ENCODE measurements at regions not wholly inside any gene's neighbourhood (a gene's known extent, or its start where the extent isn't known, plus 50 kb on each side); places are given as distances from the start of the nearest gene placed in this dataset.
"Not testable (repeated sequence)": the region's sequence is repeated elsewhere in the genome, so short reads cannot be mapped to it uniquely, and the experiment has no call there.

DNA sequence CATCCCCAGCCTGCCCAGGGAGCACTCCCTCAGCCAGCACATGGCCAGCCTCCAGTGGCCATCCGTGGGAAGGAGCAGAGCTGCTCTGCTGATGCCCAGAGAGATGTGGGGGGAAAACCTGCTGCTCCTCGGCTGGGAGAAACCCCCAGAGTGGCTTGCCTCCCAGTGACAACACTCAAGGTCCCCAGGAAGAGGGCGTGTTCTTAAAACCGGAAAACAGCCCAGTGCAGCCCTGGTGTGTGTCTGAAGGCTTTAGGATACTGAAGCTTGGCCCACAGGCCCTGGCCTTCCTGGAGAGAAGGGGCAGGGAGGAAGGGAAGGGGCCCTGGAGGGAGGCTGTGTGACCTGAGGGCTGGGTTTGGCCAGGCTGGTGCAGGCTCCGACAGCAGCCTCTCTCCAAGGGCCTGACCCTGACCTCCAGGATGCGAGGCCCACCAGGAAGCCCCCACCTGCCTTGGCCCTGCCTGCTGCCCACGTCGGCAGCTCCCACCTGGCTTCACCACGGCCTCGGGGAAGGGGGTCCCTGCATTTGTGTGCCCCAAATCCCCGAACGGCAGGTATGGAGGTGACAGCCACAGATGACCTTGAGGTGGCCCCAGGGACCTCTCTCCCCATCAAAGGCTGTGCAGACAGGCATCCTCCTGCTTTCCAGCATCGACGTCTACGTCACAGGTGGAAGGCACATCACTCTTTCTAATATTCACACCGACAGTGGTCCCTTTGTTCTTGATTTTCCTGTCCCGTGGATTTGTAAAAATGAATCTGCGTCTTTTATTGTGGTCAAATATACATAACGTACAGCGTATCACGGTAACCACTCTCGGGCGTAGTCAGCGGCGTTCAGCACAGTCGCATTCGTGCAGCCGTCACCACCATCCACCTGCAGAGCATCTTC is 190.0 kb upstream of the C14orf180 start:
- peak; percentile 86 for DNase-seq

DNA sequence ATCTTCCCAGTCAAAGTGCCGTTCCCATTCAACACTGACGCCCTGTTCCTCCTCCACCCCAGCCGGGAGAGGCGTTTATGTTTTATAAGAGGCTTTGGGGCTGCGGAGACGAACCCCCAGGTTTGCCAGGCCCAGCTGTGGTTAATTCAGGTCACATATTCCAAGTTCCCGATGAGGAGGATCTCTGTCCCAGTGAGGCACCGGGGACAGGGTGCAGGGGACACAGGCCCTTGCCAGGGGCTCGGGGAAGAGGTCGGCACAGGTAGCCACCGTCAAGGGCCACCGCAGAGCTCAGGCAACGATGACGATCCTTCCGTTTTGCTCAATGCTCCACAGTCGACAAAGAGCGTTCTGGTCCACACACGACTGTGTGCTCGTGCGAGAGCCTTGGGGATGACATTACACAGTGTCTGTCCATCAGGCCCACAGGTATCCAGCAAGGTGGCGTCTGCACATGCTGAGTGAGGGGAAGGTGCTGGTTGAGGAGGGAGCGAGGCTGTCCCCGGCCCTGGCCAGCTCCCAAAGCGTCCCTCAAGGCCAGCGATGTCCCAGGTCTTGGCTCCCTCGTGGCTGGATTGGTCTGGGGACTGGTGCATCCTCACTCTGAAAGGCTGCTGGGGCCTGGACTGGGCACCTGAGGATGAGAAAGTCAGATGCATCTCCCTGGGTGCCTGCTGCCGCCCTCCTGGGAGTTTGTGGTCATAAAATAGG is 189.2 kb upstream of the C14orf180 start:
- no peak for DNase-seq

DNA sequence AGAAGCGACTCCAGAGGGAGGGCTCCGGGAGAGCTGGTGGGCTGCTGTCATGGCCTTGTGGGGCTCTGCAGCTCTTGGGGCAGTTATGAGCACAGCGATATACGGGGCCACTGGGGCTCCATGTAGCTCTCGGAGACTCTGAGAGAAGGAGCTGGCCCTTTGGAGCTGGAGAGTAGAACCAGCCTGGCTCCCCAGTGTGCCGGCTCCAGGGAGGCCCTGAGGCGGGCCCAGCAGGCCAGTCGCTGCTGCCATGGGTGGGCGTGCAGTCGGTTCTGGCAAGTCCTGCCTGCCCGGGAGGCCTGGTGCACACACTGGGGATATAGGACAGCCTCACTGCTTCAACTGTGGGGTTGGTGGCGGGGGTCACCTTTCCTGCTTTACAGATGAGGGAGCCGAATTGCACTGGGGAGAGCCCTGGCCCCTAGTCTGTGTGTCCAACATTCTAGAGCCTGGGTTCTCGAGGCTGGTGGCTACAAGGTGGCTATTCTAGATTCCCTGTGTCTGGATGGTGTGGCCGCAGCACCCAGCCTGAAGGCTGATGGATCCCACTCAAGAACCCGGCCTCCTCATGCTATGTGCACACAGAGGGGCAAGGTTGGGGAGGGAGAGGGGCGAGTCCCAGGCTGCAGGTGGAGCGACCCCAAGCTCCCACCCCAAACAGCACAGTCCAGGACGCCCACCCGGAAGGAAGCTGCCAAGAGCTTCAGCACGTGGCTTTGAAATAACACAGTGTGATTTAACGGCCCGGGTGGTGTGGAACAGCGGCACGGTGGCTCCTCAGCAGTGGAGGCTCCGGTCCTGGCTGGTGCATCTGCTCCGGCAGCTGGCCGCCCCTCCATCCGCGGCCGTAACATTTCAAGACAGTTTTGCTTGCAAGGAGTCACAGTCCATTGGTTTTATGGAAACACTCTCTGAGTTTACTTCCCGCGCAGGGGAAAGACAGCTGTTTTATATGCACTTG is 188.3 kb upstream of the C14orf180 start:
- no peak for DNase-seq

DNA sequence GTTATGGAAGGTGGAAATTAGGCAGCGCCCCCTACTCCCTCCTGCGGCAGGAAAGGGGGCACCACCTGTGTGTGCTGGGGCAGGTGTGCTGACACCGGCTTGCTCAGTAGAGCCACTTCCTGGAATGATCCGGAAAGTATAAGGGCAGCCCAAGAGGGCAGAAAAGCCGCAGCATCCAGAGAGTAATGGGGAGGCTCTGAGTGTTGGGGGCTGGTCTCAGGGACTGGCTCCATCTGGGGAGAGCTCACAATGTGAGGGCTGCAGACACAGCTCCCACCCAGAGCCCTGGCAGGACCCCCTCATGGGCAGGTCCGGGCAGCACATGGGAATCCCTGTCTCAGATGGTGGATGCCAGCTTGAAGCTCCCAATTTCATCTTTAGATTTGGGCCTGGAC is 187.6 kb upstream of the C14orf180 start:
- DNase-seq, result no peak

DNA sequence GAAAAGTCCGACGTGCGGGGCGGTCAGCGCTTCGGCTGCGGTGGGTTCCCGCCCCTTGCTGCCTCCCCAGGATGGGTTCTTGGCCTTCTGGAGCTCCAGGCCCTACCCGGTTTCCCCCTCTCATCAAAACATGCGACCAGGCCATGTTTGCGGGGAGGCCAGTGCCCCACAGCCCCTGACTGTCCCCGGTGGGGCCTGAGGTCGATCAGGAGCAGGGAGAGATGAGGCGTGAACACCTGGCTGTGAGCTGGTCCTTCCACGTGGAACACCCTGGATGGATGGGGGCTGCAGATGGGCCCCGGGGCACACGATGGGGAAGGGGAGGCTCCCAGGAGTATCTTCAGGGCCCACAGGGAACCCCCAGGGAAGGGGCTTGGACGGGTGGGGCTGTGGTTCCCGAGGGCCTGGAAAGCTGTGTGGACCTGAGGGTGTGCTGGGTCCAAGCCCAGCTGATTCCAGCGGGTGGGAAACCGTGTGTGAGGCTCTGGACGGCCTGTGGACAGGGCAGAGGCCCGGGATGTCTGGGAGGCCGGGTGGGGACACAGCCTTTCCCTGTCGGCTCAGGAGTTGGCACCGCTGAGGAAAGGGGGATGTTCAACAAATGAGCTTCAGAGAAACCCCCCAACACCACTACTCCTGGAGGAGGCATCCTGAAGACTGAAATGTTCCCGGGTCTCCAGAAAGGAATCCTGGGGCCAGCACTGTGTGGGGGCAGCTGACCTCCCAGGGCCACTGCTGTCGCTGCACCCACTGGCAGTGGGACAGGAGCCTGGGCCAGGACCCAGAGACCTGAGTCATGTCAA is 187.0 kb upstream of the C14orf180 start:
- no peak for DNase-seq

DNA sequence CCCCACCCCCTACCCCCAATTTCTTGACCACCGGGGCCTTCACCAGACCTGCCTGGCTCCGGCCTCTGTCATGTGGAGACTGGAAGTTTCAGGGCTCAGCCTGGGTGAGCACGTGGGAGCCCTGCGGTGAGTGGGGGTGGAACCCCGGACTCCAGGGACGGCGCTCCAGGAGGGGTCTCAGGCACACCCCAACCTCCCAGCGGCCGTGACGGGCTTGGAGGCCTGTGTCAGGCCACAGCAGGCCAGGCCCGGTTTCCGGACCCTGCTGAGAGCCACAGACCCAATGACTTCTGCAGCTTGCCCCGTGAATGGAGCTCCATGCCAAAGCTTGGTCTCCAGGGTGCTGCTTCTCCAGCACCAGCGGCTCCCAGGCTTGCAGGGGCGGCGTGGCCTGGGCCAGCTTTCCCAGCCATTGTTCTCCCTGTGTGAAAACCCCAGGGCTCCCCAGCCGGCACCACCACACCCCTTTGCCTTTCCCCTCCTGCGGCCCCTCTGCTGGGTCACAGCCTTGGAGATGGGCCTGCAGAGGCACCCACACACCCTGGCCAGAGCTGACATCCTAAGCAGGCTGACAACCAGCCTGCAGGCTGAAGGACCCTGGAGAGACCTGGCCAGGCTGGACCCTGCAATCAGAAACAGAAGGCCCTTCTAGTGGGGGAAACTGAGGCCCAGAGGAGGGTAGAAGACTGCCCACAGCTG is 186.2 kb upstream of the C14orf180 start:
- DNase-seq, result no peak

DNA sequence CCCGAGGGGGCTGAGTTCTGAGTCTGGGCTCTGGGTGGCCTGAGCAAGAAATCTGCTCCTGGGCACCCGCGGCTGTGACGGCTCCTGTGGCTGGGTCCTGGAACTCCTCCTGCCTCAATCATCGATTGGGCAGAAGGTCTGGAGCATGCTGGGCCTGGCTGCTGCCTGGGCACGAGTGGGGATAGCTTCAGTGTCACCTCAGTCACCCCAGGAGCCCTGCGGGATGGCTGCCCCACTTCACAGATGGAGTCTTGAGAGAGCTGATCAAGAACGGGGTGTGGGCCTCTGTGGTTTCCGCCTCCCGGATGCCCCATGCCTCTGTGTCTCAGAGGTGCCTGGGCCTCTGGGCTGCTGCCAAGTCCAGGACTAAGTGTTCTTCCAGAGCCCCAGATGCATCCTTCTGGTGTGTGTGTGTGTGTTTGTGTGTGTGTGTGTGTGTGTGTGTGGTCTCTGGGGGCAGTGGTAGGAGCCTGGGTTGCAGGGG is 185.6 kb upstream of the C14orf180 start:
- peak; percentile 87 for DNase-seq

DNA sequence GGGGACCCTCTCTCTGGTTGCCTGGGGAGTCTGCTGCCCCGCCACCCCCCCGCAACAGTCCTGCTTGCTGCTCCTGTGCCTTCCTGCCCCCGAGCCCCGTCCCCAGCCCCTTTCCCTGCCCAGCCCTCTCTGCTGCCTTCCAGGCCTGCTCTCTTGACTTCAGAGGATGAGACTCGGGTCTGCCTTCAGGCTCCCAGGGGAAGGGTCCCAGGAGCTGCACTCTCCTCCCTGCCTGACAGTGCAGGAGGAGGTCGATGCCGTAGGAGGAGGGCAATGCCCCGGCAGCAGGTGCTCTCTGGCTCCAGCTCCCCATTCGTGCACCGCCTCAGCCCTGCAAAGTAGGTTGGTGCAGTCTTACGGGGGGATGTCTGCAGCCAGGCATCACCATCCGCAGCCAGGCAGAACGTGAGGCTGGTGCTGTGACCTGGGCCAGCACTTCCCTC is 185.1 kb upstream of the C14orf180 start:
- DNase-seq, result no peak

DNA sequence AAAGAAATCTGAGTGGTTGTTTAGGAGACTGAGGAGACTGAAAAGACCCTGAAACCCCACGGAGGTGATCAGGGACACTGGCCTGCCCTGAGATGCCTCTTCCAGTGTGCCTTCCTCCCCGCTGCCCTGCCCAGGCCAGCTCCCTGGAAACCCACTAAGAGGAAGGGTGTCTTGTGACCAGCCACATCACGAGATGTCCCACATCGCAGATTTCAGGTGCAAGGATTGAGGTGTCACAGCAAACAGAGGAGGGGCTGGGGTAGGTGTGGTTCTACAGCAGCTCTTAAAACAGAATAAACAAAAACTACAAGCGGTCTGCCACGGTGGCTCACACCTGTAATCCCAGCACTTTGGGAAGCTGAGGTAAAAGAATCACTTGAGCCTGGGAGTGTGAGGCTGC is 184.3 kb upstream of the C14orf180 start:
- no peak for DNase-seq

DNA sequence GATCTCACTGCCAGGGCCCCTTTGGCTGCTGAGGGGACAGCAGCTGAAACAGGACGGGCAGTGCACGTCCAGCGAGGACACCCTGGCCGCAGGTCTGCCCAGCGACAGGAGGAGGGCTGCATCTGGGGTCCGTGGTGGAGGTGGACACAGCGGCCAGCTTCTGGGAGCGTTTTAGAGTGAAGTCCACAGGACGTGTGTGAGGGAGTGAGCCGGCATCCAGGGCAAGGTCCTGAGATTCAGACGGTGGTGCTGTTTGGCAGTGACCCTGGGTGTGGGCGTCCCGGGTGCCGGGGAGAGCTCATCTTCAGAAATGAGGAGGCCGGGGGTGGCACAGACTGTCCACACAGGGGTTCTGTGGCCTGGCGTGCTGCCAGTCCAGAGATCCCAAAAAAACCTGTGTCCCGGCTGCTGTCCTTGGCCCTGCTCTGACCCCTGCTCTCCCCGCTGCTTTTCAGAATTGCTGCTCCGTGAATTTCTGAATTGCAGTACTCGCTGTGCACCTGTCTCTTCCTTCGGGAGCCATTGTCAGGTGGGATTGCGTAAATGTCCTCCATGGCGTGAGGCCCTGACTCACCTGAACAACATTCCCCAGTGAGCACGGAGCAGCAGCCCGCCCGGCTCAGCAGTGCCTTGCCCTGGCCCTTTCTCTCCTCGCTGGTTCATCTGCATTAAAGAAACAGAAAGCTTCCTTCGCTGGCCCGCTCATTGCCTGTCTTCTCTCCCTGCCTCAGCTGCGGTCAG is 183.5 kb upstream of the C14orf180 start:
- DNase-seq, result no peak

DNA sequence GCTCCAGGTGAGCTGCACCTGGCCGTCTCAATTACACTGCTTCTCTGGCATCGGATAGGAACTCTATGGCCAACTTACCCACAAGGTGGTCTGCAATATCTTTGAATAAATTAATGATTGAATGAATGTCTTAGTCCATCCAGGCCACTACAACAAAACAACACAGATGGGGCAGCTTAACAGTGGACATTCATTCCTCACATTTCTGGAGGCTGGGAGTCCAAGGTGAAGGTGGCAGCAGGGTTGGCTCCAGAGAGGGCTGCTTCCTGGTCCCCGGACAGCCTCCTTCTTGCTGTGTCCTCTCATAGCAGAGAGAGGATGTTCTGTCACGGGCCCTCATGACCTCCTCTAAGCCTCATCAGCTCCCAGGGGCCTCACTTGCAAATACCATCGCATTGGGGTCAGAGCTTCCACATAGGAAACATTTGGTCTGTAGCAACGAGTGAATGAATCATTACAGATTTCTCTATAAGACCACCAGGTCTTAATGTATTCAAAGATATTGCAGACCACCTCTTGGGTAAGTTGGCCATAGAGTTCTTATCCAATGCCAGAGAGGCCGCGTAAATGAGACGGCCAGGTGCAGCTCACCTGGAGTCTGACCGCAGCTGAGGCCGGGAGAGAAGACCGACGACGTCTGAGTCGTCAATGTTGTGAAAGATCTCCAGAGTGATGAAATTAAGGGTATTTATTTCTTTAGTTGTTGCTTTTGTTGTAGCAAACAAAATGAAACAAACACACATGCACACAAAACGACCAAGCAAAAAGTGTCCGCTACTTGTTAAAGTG is 182.7 kb upstream of the C14orf180 start:
- DNase-seq, result no peak

DNA sequence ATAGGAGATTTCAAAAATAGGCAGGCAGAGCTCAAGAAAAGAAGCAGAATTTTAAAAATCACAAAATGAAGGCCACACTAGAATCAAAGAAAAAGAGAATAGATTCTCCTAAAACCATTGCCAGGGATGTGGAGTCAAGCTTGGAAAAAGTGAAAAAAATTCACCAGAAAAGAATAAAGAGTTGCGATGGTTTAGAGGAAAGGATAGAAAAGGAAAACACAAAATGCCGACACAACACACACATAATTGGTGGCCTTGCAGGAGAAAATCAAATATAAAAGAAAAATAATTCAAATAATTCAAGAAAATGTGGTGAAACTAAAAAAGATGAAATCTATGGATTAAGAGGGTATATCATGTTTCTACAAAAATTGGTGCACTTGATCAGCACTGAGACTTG is 181.6 kb upstream of the C14orf180 start:
- no peak for DNase-seq

DNA sequence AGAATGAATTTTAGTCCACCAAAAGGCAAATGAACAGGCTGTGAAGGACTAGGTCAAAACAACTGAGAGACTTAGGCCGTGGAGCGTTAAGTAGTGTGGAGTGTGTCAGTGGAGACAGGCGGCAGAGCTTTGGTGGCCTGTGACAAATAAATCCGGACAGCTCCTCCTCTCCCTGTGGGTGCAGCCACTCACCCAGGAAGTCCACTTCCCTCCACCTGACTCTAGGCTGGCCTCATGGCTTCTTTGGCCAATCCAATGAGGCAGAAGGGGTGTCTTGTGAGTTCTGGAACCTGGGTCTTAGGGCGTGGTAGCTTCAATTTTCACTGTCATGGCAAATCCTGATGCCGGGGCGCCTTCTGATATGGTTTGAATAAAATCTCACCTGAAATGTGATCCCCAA is 180.9 kb upstream of the C14orf180 start:
- DNase-seq, result no peak

DNA sequence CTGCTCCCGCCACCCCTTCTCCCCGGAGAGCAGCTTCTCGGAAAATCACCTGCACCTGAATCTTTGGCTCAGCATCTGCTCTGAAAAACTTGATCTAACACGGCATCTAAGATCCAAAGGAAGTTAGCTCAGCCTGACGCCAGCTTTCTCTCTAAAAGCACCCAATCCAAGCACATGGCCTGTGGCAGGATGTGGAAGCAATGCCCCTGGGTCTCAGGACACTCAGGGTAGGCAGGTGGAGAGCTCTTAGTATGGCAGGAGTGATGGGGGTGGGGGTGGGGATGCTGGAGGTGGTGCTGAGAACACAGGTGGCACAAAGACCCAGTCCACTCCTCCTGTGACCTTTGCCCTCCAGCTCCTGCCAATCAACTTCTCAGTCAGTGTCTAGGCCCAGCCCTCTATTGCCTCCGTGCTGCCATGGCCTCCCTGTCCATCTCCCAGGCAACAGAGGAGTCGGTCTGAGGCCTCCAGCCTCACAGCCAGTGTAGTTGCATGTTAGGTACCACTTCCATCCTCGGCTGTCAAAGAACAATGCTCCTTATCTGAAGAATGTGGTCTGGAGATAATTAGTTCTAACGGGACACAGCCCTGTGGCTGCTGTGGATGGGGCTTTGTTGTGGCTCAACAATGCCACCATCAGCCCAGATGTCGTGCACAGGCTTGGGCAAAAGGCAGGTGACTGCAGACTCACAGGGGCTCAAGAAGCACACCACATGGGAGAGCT is 180.0 kb upstream of the C14orf180 start:
- DNase-seq, result peak; percentile 55

DNA sequence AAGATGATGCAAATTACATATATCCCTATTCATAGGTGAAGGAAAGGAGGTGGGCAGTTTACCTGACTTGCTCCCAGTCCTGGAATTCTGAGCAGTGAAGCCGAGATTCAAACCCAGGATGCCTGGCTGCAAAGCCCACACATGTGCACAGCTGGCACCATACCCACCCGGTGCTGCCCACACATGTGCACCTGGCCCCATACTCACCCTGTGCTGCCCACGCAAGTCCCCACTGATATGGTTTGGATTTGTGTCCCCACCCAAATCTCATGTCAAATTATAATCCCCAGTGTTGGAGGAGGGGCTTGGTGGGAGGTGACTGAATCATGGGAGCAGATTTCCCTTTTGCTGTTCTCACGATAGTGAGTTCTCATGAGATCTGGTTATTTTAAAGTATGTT is 179.2 kb upstream of the C14orf180 start:
- no peak for DNase-seq

DNA sequence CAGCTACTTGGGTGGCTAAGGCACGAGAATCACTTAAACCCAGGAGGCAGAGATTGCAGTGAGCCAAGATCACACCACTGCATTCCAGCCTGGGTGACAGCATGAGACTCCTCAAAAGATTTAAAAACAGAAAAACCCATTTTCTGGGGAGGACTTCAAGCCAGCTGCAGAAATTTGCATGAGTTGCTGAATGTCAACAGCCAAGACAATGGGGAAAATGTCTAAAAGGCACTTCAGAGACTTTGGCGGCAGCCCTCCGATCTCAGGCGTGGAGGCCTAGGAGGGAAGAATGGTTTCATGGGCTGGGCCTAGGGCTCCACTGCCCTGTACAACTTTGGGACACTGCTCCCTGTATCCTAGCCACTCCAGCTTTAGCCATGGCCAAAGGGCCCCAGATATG is 177.8 kb upstream of the C14orf180 start:
- DNase-seq, result no peak

DNA sequence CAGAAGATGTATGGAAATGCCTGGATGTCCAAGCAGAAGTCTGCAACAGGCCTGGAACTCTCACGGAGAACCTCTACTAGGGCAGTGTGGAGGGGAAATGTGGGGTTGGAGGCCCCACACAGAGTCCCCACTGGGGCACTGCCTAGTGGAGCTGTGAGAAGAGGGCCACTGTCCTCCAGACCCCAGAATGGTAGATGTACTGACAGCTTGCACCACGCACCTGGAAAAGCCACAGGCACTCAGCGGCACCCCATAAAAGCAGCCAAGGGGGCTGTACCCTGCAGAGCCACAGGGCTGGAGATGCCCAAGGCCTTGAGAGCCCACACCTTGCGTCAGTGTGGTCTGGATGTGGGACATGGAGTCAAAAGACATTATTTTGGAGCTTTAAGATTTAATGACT is 177.3 kb upstream of the C14orf180 start:
- DNase-seq, result not testable (repeated sequence)

DNA sequence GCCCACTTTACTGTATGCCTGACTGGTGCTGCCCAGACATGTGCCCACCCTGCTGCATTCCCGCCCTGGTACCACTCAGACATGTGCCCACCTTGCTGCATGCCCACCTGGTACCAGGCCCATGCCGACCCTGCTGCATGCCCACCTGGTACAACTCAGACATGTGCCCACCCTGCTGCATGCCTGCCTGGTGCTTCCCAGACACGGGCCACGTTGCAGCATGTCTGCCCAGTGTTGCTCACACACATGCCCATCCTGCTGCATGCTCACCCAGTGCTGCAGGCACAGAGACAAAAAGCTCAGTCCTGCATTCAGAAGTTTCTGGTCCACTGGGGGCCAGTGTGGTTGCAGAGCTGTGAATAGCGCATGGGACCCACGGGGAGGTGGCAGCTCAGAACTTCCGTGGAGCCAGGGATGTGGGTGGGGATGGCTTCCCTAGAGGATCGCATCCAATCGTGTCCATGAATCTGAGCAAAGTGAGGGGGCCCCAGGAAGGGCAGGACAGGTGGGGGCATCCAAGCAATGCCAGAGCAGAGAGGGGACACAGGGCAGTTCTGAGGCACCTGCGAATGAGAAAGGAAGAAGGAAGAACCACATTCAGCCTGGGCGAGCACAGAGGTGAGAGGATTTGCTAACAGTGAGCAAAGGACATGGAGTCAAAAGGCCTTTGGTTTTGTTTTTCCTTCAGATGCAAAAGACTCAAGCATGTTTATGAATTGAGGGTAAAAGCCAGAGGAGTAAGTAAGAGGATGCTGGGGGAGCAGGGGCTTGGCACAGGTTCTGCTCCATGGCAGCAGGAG is 175.9 kb upstream of the C14orf180 start:
- DNase-seq, result no peak
